ENCODE measurements at regions not wholly inside any gene's neighbourhood (a gene's known extent, or its start where the extent isn't known, plus 50 kb on each side); places are given as distances from the start of the nearest gene placed in this dataset.

GRCh38 chr4:175374459-175374858, 437.6 kb downstream of the GPM6A start:
- POLR2A ChIA-PET = no interaction called here
- Mint-ChIP-seq H3K36me3 (no peaks in the 10 kb centered on the region), H3K4me1 (no peaks in the 10 kb centered on the region)

GRCh38 chr4:175376287-175376977, 435.6 kb downstream of the GPM6A start:
- Mint-ChIP-seq H3K9me3 (peaks cover 0 to 5% (median 0%) of the 10 kb centered on the region in 9 donors), H3K27ac (no peak overlapping the region), H3K4me1 (no peaks in the 10 kb centered on the region), H3K36me3 (no peaks in the 10 kb centered on the region), H3K4me3 (no peak overlapping the region), H3K27me3 (peaks cover 0 to 4% (median 0%) of the 10 kb centered on the region in 5 donors)
- no peak for ATAC-seq
- no peak for DNase-seq
- POLR2A ChIA-PET = no interaction called here

More at GRCh38 chr4:175374459-175374858, 437.6 kb downstream of the GPM6A start:
- Mint-ChIP-seq H3K27me3 (no peaks in the 10 kb centered on the region), H3K27ac (no peak overlapping the region), H3K4me3 (no peak overlapping the region), H3K9me3 (peaks cover 0 to 5% (median 0%) of the 10 kb centered on the region in 9 donors)
- no peak for ATAC-seq
- DNase-seq = no peak

- no peak for ATAC-seq
- peaks cover 0 to 5% (median 0%) of the 10 kb centered on the region in 9 donors for H3K9me3 Mint-ChIP-seq
- H3K4me1 Mint-ChIP-seq = no peaks in the 10 kb centered on the region
- H3K27ac Mint-ChIP-seq = no peak overlapping the region
- POLR2A ChIA-PET = no interaction called here
- H3K4me3 Mint-ChIP-seq = no peak overlapping the region
- H3K36me3 Mint-ChIP-seq = no peaks in the 10 kb centered on the region
- H3K27me3 Mint-ChIP-seq = peaks cover 0 to 4% (median 0%) of the 10 kb centered on the region in 5 donors
- DNase-seq = no peak
Measured at GRCh38 chr4:175377203-175377602, 434.9 kb downstream of the GPM6A start.

- Mint-ChIP-seq H3K9me3 (peaks cover 0 to 5% (median 0%) of the 10 kb centered on the region in 9 donors), H3K27ac (no peak overlapping the region), H3K36me3 (no peaks in the 10 kb centered on the region), H3K4me1 (no peaks in the 10 kb centered on the region), H3K4me3 (no peak overlapping the region), H3K27me3 (peaks cover 0 to 4% (median 0%) of the 10 kb centered on the region in 5 donors)
- ATAC-seq (no peak), DNase-seq (no peak)
- POLR2A ChIA-PET = no interaction called here
Measured at GRCh38 chr4:175378372-175378771, 433.7 kb downstream of the GPM6A start.

- peaks cover 0 to 4% (median 0%) of the 10 kb centered on the region in 5 donors for H3K27me3 Mint-ChIP-seq
- H3K4me3 Mint-ChIP-seq = no peak overlapping the region
- no peaks in the 10 kb centered on the region for H3K36me3 Mint-ChIP-seq
- peaks cover 0 to 5% (median 0%) of the 10 kb centered on the region in 9 donors for H3K9me3 Mint-ChIP-seq
- DNase-seq (no peak), ATAC-seq (no peak)
- POLR2A ChIA-PET = no interaction called here
- no peak overlapping the region for H3K27ac Mint-ChIP-seq
- H3K4me1 Mint-ChIP-seq = no peaks in the 10 kb centered on the region
Measured at GRCh38 chr4:175380841-175381240, 431.2 kb downstream of the GPM6A start.

GRCh38 chr4:175385797-175386196, 426.3 kb downstream of the GPM6A start:
- H3K36me3 Mint-ChIP-seq = no peaks in the 10 kb centered on the region
- H3K4me1 Mint-ChIP-seq = no peaks in the 10 kb centered on the region
- H3K4me3 Mint-ChIP-seq = no peak overlapping the region
- ATAC-seq = no peak
- H3K27ac Mint-ChIP-seq = no peak overlapping the region
- POLR2A ChIA-PET = no interaction called here
- peaks cover 0 to 4% (median 0%) of the 10 kb centered on the region in 5 donors for H3K27me3 Mint-ChIP-seq
- no peak for DNase-seq
- peaks cover 0 to 23% (median 9%) of the 10 kb centered on the region in 9 donors for H3K9me3 Mint-ChIP-seq

GRCh38 chr4:175386776-175387507, 425.1 kb downstream of the GPM6A start:
- H3K4me3 Mint-ChIP-seq = no peak overlapping the region
- H3K36me3 Mint-ChIP-seq = no peaks in the 10 kb centered on the region
- H3K27ac Mint-ChIP-seq = no peak overlapping the region
- H3K4me1 Mint-ChIP-seq = no peaks in the 10 kb centered on the region
- no peak for DNase-seq
- no peak for ATAC-seq
- peaks cover 0 to 25% (median 9%) of the 10 kb centered on the region in 9 donors for H3K9me3 Mint-ChIP-seq
- POLR2A ChIA-PET = interaction anchor here (0.6 kb wide), 1 partner anchor 85 kb away, joined by 4 read pairs; no protein-coding TSS in a partner anchor
- no peaks in the 10 kb centered on the region for H3K27me3 Mint-ChIP-seq

- no peaks in the 10 kb centered on the region for H3K27me3 Mint-ChIP-seq
- no peaks in the 10 kb centered on the region for H3K4me1 Mint-ChIP-seq
- H3K36me3 Mint-ChIP-seq = no peaks in the 10 kb centered on the region
- H3K4me3 Mint-ChIP-seq = no peak overlapping the region
- DNase-seq (no peak), ATAC-seq (no peak)
- peaks cover 1 to 15% (median 12%) of the 10 kb centered on the region in 9 donors for H3K9me3 Mint-ChIP-seq
- POLR2A ChIA-PET = no interaction called here
- H3K27ac Mint-ChIP-seq = no peak overlapping the region
Measured at GRCh38 chr4:175394208-175394607, 417.9 kb downstream of the GPM6A start.

GRCh38 chr4:175405961-175406360, 406.1 kb downstream of the GPM6A start:
- Mint-ChIP-seq H3K9me3 (peaks cover 0 to 10% (median 3%) of the 10 kb centered on the region in 9 donors), H3K27me3 (no peaks in the 10 kb centered on the region), H3K27ac (no peak overlapping the region), H3K4me1 (no peaks in the 10 kb centered on the region), H3K36me3 (no peaks in the 10 kb centered on the region), H3K4me3 (no peak overlapping the region)
- ATAC-seq (no peak), DNase-seq (no peak)
- POLR2A ChIA-PET = no interaction called here

- Mint-ChIP-seq H3K9me3 (peaks cover 0 to 13% (median 5%) of the 10 kb centered on the region in 9 donors), H3K4me3 (no peak overlapping the region), H3K4me1 (no peaks in the 10 kb centered on the region), H3K36me3 (peaks cover 0 to under 1% (median 0%) of the 10 kb centered on the region in 3 donors), H3K27me3 (peaks cover 0 to 6% (median 0%) of the 10 kb centered on the region in 5 donors), H3K27ac (no peak overlapping the region)
- no peak for ATAC-seq
- POLR2A ChIA-PET = no interaction called here
- DNase-seq = no peak
Measured at GRCh38 chr4:175407926-175408325, 404.1 kb downstream of the GPM6A start.

- Mint-ChIP-seq H3K9me3 (peaks cover 7 to 27% (median 19%) of the 10 kb centered on the region in 9 donors), H3K27me3 (peaks cover 0 to 6% (median 0%) of the 10 kb centered on the region in 5 donors), H3K27ac (no peak overlapping the region), H3K4me1 (no peaks in the 10 kb centered on the region), H3K36me3 (peaks cover 0 to 8% (median 0%) of the 10 kb centered on the region in 3 donors), H3K4me3 (no peak overlapping the region)
- ATAC-seq (no peak), DNase-seq (no peak)
- POLR2A ChIA-PET = no interaction called here
Measured at GRCh38 chr4:175411251-175411650, 400.8 kb downstream of the GPM6A start.

- no peaks in the 10 kb centered on the region for H3K4me1 Mint-ChIP-seq
- DNase-seq = no peak
Measured at GRCh38 chr4:175412161-175412560, 399.9 kb downstream of the GPM6A start.

GRCh38 chr4:175412746-175413145, 399.3 kb downstream of the GPM6A start:
- POLR2A ChIA-PET = no interaction called here
- ATAC-seq (no peak), DNase-seq (no peak)
- H3K36me3 Mint-ChIP-seq = peaks cover 0 to 8% (median 0%) of the 10 kb centered on the region in 3 donors
- peaks cover 0 to 6% (median 0%) of the 10 kb centered on the region in 5 donors for H3K27me3 Mint-ChIP-seq
- peaks cover 7 to 29% (median 21%) of the 10 kb centered on the region in 9 donors for H3K9me3 Mint-ChIP-seq
- no peak overlapping the region for H3K27ac Mint-ChIP-seq
- no peaks in the 10 kb centered on the region for H3K4me1 Mint-ChIP-seq
- H3K4me3 Mint-ChIP-seq = no peak overlapping the region

More at GRCh38 chr4:175412161-175412560, 399.9 kb downstream of the GPM6A start:
- no peak for ATAC-seq
- POLR2A ChIA-PET = no interaction called here
- H3K36me3 Mint-ChIP-seq = peaks cover 0 to 8% (median 0%) of the 10 kb centered on the region in 3 donors
- H3K4me3 Mint-ChIP-seq = no peak overlapping the region
- peaks cover 7 to 27% (median 19%) of the 10 kb centered on the region in 9 donors for H3K9me3 Mint-ChIP-seq
- H3K27ac Mint-ChIP-seq = no peak overlapping the region
- peaks cover 0 to 6% (median 0%) of the 10 kb centered on the region in 5 donors for H3K27me3 Mint-ChIP-seq
